Fibroblast of villous mesenchyme (primary cell): ENCODE measurements at regions not wholly inside any gene's neighbourhood (a gene's known extent, or its start where the extent isn't known, plus 50 kb on each side); places are given as distances from the start of the nearest gene placed in this dataset.

Source experiments
- DNase-seq: peaks from one replicate; pipeline ENCODE4 v3.0.0-alpha.2; 2010; ENCODE audit warnings: low read depth
- H3K4me3 ChIP-seq: 2 replicates; pipeline ENCODE4 v1.5.1; 2011; ENCODE audit warnings: low read depth, mild to moderate bottlenecking, low read length
- CTCF ChIP-seq: IDR thresholded peaks from 2 replicates; pipeline ENCODE4 v1.5.1; 2012; ENCODE audit warnings: low read depth, mild to moderate bottlenecking, low read length; ENCODE audit not compliant: insufficient read depth

DNA sequence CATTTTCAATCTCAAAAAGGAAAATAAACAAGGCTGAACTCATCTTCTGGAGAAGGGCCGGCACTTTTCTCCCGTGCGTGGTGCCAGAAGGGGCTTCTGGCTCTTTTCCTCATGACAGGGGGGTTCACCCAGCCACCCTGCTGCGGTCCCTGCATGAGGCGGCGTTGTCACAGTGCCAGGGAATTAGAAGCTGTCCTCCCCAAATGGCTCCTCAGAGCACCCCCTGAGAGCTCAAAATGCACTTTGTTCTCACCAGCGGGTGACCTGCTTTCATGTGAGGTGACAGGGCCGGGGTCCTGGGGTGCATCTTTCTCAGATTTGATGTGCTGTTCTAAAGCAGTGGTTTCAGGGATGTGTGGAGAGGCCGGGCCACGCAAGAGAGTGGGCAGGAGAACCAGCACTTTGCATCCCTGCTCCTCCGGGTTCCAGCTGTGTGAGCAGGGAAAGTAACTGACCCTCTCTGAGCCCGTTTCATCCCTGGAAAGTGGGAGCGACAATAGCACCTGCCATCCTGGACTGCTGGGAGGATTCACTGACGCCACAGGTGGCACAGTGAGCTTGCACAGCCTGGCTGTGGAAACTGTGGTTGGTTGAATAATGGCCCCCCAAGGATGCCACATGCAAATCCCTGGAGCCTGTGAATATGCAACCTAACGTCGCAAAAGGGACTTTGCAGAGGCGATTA, 94.0 kb downstream of the FOXL1 start:
- no peak overlapping the region for H3K4me3 ChIP-seq
- no peak for DNase-seq
- TF ChIP-seq CTCF = no peak

- no peak for DNase-seq
- no peak overlapping the region for H3K4me3 ChIP-seq
- TF ChIP-seq CTCF = no peak
Measured at GRCh38 chr16:86673090-86673955, 95.0 kb downstream of the FOXL1 start.

DNA sequence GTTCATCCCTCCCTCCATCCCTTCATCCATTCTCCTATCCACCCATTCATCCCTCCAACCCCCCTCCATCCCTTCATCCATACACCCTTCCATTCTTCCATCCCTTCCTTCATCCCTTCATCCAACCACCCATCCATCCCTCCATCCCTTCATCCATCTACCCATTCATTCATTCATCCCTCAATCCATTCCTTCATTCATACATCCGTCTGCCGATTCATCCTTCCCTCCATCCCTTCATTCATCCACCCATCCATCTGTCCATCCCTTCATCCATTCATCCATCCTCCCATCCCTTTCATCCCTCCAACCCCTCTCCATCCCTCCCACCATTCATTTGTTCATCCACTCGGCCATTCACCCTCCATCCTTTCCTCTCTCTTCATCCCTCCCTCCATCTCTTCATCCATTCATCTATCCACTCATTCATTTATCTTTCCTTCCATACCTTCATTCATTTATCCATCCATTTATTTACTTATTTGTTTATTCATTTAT, 95.7 kb downstream of the FOXL1 start:
- DNase-seq = no peak
- TF ChIP-seq CTCF = no peak
- no peak overlapping the region for H3K4me3 ChIP-seq

- no peak for TF ChIP-seq CTCF
- DNase-seq = peak; percentile 27
- no peak overlapping the region for H3K4me3 ChIP-seq
Measured at GRCh38 chr16:86676254-86676670, 97.9 kb downstream of the FOXL1 start.

DNA sequence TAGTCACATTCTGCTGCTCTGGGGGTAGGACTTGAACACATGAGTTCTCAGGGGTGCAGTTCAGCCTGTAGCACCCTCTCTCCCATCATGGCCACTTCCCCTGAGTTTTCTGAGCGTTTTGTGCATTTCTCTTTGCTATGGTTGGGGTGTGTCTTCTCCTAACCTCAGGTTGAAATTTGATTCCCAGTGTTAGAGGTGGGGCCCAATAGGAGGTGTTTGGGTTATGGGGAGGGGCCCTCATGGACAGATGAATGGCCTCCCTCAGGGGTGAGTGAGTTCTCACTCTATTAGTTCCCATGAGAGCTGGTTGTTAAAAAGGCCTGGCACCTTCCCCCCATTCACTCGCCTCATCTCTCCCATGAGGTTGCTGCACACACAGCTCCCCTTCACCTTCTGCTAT, 101.1 kb downstream of the FOXL1 start:
- no peak for DNase-seq
- H3K4me3 ChIP-seq = no peak overlapping the region
- TF ChIP-seq CTCF = no peak

DNA sequence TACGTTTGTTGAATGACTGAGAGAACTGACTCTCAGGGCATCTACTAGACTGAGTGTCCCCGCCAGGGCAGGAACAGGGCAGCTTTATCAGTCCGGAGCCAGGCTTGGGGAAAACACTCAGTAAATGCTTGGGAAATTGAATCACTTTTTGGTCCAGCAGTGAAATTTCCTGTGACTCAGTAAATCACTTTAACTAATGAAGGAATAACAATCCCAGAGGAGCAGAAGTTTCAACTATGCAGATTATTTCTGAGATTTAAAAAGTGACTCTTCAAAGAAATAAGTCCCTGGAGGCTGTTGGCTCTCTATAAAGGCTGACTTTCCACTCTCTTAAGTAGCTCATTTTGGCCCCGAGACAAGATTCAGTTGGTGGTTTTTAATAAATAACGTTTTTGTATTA, 101.8 kb downstream of the FOXL1 start:
- TF ChIP-seq CTCF = no peak
- no peak overlapping the region for H3K4me3 ChIP-seq
- peak; percentile 35 for DNase-seq
